GM12892 (cell line): ENCODE measurements at regions not wholly inside any gene's neighbourhood (a gene's known extent, or its start where the extent isn't known, plus 50 kb on each side); places are given as distances from the start of the nearest gene placed in this dataset.
"Not testable (repeated sequence)": the region's sequence is repeated elsewhere in the genome, so short reads cannot be mapped to it uniquely, and the experiment has no call there.

Experiments
- POLR2A ChIP-seq: IDR thresholded peaks from 2 replicates; pipeline ENCODE4 v1.6.1; 2011; ENCODE audit warnings: low read depth, low read length, control low read depth
- TAF1 ChIP-seq: IDR thresholded peaks from 2 replicates; pipeline ENCODE4 v1.6.1; 2011; ENCODE audit warnings: low read depth, mild to moderate bottlenecking, control low read depth, low read length, borderline replicate concordance

- not testable (repeated sequence) for TF ChIP-seq TAF1, POLR2A
Measured at GRCh38 chr12:5290368-5290767, 141.5 kb upstream of the NTF3 start.
